ENCODE measurements at regions not wholly inside any gene's neighbourhood (a gene's known extent, or its start where the extent isn't known, plus 50 kb on each side); places are given as distances from the start of the nearest gene placed in this dataset.

GRCh38 chr17:70230850-70231640 is 61.7 kb downstream of the KCNJ2 start:
- DNase-seq = no peak

- DNase-seq = no peak
Observed at GRCh38 chr17:70232466-70232865, 63.1 kb downstream of the KCNJ2 start.

- DNase-seq = no peak
Observed at GRCh38 chr17:70235252-70235651, 65.9 kb downstream of the KCNJ2 start.

- no peak for DNase-seq
Observed at GRCh38 chr17:70238228-70238627, 68.9 kb downstream of the KCNJ2 start.

GRCh38 chr17:70238646-70239045 is 69.3 kb downstream of the KCNJ2 start:
- no peak for DNase-seq

- no peak for DNase-seq
Observed at GRCh38 chr17:70239391-70239826, 70.1 kb downstream of the KCNJ2 start.

- no peak for DNase-seq
Observed at GRCh38 chr17:70241071-70241470, 71.7 kb downstream of the KCNJ2 start.

- DNase-seq = no peak
Observed at GRCh38 chr17:70242781-70243437, 73.6 kb downstream of the KCNJ2 start.

- no peak for DNase-seq
Observed at GRCh38 chr17:70251706-70252105, 82.4 kb downstream of the KCNJ2 start.

- no peak for DNase-seq
Observed at GRCh38 chr17:70254735-70255460, 85.6 kb downstream of the KCNJ2 start.

GRCh38 chr17:70256751-70257150 is 87.4 kb downstream of the KCNJ2 start:
- DNase-seq = no peak

- DNase-seq = no peak
Observed at GRCh38 chr17:70258465-70258864, 89.1 kb downstream of the KCNJ2 start.

GRCh38 chr17:70259400-70259799 is 90.1 kb downstream of the KCNJ2 start:
- no peak for DNase-seq

- DNase-seq = no peak
Observed at GRCh38 chr17:70261170-70261569, 91.8 kb downstream of the KCNJ2 start.

- no peak for DNase-seq
Observed at GRCh38 chr17:70265471-70265870, 96.1 kb downstream of the KCNJ2 start.

- no peak for DNase-seq
Observed at GRCh38 chr17:70266394-70266793, 97.1 kb downstream of the KCNJ2 start.

GRCh38 chr17:70268383-70268782 is 99.1 kb downstream of the KCNJ2 start:
- DNase-seq = no peak

GRCh38 chr17:70270554-70270953 is 101.2 kb downstream of the KCNJ2 start:
- DNase-seq = no peak

GRCh38 chr17:70271200-70271599 is 101.9 kb downstream of the KCNJ2 start:
- DNase-seq = no peak

- no peak for DNase-seq
Observed at GRCh38 chr17:70271672-70272071, 102.3 kb downstream of the KCNJ2 start.

GRCh38 chr17:70274255-70274654 is 104.9 kb downstream of the KCNJ2 start:
- DNase-seq = no peak

- DNase-seq = peak; percentile 35 to 59
Observed at GRCh38 chr17:70276906-70277305, 107.6 kb downstream of the KCNJ2 start.

Measured in right lung (tissue), 2 donors.